Lower leg skin (tissue), 3 donors: ENCODE measurements at regions not wholly inside any gene's neighbourhood (a gene's known extent, or its start where the extent isn't known, plus 50 kb on each side); places are given as distances from the start of the nearest gene placed in this dataset.

Experiments used
- POLR2A ChIP-seq, 2 donors: fragments of 450-650 bp; IDR thresholded peaks; one replicate each; pipeline ENCODE4 v1.6.1; 2016 to 2017; ENCODE audit warnings: antibody characterized with exemption in 2 of 2, mild to moderate bottlenecking in 1 of 2, moderate library complexity in 1 of 2
- TF ChIP-seq, protein P1 (sequence below), 3 donors: fragments of 450-650 bp; IDR thresholded peaks; one replicate each; pipeline ENCODE4 v1.5.1; 2016; ENCODE audit warnings: antibody characterized with exemption in 3 of 3, mild to moderate bottlenecking in 3 of 3, moderate library complexity in 2 of 3

DNA sequence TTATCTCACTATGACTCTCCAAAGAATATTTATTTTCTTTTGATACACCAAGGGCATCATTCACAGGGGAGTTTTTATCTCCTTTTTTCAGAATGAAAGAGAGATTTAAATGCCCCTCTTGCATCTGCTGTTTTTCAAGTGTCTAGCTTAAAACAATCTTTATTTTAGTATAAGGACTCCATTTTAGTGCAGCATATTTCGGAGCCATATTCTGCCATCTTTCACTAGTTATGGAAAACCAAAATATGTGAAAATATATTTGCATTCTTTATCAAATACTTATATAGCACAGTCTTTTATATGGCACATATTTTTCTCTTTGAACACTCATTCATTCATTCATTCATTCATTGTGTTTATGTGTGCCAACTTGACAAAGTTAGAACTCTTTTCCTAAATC lies 1130.2 kb downstream of the SLITRK5 start:
- TF ChIP-seq POLR2A (IDR thresholded peaks at IDR 0.05) = no peak
- TF ChIP-seq, protein P1, sequence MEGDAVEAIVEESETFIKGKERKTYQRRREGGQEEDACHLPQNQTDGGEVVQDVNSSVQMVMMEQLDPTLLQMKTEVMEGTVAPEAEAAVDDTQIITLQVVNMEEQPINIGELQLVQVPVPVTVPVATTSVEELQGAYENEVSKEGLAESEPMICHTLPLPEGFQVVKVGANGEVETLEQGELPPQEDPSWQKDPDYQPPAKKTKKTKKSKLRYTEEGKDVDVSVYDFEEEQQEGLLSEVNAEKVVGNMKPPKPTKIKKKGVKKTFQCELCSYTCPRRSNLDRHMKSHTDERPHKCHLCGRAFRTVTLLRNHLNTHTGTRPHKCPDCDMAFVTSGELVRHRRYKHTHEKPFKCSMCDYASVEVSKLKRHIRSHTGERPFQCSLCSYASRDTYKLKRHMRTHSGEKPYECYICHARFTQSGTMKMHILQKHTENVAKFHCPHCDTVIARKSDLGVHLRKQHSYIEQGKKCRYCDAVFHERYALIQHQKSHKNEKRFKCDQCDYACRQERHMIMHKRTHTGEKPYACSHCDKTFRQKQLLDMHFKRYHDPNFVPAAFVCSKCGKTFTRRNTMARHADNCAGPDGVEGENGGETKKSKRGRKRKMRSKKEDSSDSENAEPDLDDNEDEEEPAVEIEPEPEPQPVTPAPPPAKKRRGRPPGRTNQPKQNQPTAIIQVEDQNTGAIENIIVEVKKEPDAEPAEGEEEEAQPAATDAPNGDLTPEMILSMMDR (IDR thresholded peaks at IDR 0.05) = no peak
